Heart left ventricle (tissue), 16 donors: ENCODE measurements at regions not wholly inside any gene's neighbourhood (a gene's known extent, or its start where the extent isn't known, plus 50 kb on each side); places are given as distances from the start of the nearest gene placed in this dataset.

Source experiments
- ATAC-seq, 4 donors: fragments of 200-7000 bp; cut with Tn5 transposase; one replicate each; pipeline ENCODE4 v1.9.1; 2020 to 2022; ENCODE audit warnings: moderate library complexity in 4 of 4, mild to moderate bottlenecking in 3 of 4, moderate number of reproducible peaks in 1 of 4
- DNase-seq, 5 donors: peaks; one replicate each; pipeline ENCODE4 v3.0.0-alpha.2; 2020
- H3K27ac ChIP-seq, 12 donors: fragments of 200-600 bp; sonication (generic) in 4 of 12; one replicate each; pipeline versions ENCODE4 v1.5.0 to v1.8.0; 2016 to 2022; ENCODE audit warnings: mild to moderate bottlenecking in 2 of 12
- H3K27me3 ChIP-seq, 9 donors: fragments of 200-600 bp; sonication (generic) in 2 of 9; one replicate each; pipeline versions ENCODE4 v1.5.1 to v1.8.0; 2016 to 2022; ENCODE audit warnings: mild to moderate bottlenecking in 3 of 9
- H3K36me3 ChIP-seq, 9 donors: fragments of 200-600 bp; sonication (generic) in 2 of 9; one replicate each; pipeline versions ENCODE4 v1.5.0 to v1.8.0; 2018 to 2022; ENCODE audit warnings: mild to moderate bottlenecking in 2 of 9
- H3K4me1 ChIP-seq, 12 donors: fragments of 200-600 bp; sonication (generic) in 4 of 12; one replicate each; pipeline versions ENCODE4 v1.5.0 to v1.8.0; 2016 to 2022; ENCODE audit warnings: mild to moderate bottlenecking in 3 of 12
- H3K4me3 ChIP-seq, 12 donors: fragments of 200-600 bp; sonication (generic) in 4 of 12; one replicate each; pipeline versions ENCODE4 v1.5.0 to v1.8.0; 2017 to 2022; ENCODE audit warnings: mild to moderate bottlenecking in 9 of 12, moderate library complexity in 4 of 12
- H3K9me3 ChIP-seq, 12 donors: fragments of 200-600 bp; sonication (generic) in 4 of 12; one replicate each; pipeline versions ENCODE4 v1.5.0 to v1.8.0; 2016 to 2022; ENCODE audit warnings: mild to moderate bottlenecking in 1 of 12
- POLR2A ChIP-seq, 2 donors: fragments of 450-650 bp; IDR thresholded peaks; one replicate each; pipeline ENCODE4 v1.6.1; 2017; ENCODE audit warnings: antibody characterized with exemption in 2 of 2, mild to moderate bottlenecking in 2 of 2, moderate library complexity in 2 of 2
- WGBS, 4 donors: extraction: QIAGEN DNeasy Blood & Tissue Kit in 2 of 4; methylation state at CpG; one replicate each; pipeline versions ENCODE4 v1.1.5 to v1.1.7; 2013 to 2018; 5-methylcytosine and 5-hydroxymethylcytosine counted together
- intact Hi-C, 10 donors: fragments of 100-400 bp; cut with DNase I; formaldehyde crosslinking; loops; one replicate each; pipeline versions ENCODE4 v1.11.1 to v1.14.2; 2022
- TF ChIP-seq, protein P1 (sequence below), 12 donors: fragments of 200-600 bp; sonication (generic) in 4 of 12; IDR thresholded peaks; one replicate each; pipeline versions ENCODE4 v1.5.0 to v1.8.0; 2018 to 2022; ENCODE audit warnings: antibody characterized with exemption in 12 of 12, mild to moderate bottlenecking in 5 of 12
- donor health status: ischemic (EF 13 %, LVEDD 7.1; RV severe dilation, severe dysfunction).
- donor health status: healthy with polysubstance abuse.
- donor health status: DM: no; HTN: yes; CAD: no.
- donor health status: DM: no; HTN: no; CAD: no.
- donor health status: ischemic (EF 25% LVEDD 6.9; RV normal size, moderate dysfunction).
- donor health status: ischemic (EF 25% LVEDD 5.7; RV mildly dilated, moderate dysfunction).
- donor health status: healthy.
- donor health status: DM: yes; HTN: yes; CAD: no.
- donor health status: ischemic (EF 35%, LVEDD 5.7; RV mildly dilated, moderate dysfunction).
- donor health status: nonischemic (EF 11% LVEDD 7.7; RV severe dilation, severe dysfunction).
- donor health status: DM: yes; HTN: yes; CAD: no.
- donor health status: PGD.
- donor health status: ischemic (EF 29% LVEDD 5.4; RV normal size, mild dysfunction).
- donor health status: nonischemic (EF 23%, LVEDD 6.1; RV moderate dilation, normal function).

- no peaks in the 10 kb centered on the region for H3K27me3 ChIP-seq
- no peaks in the 10 kb centered on the region for H3K4me1 ChIP-seq
- no peak for ATAC-seq
- no peaks in the 10 kb centered on the region for H3K36me3 ChIP-seq
- no peak overlapping the region for H3K27ac ChIP-seq
- TF ChIP-seq POLR2A (IDR thresholded peaks at IDR 0.05): no peak
- TF ChIP-seq, protein P1, sequence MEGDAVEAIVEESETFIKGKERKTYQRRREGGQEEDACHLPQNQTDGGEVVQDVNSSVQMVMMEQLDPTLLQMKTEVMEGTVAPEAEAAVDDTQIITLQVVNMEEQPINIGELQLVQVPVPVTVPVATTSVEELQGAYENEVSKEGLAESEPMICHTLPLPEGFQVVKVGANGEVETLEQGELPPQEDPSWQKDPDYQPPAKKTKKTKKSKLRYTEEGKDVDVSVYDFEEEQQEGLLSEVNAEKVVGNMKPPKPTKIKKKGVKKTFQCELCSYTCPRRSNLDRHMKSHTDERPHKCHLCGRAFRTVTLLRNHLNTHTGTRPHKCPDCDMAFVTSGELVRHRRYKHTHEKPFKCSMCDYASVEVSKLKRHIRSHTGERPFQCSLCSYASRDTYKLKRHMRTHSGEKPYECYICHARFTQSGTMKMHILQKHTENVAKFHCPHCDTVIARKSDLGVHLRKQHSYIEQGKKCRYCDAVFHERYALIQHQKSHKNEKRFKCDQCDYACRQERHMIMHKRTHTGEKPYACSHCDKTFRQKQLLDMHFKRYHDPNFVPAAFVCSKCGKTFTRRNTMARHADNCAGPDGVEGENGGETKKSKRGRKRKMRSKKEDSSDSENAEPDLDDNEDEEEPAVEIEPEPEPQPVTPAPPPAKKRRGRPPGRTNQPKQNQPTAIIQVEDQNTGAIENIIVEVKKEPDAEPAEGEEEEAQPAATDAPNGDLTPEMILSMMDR (IDR thresholded peaks at IDR 0.05): no peak
- intact Hi-C loops: no loop called here
- 62 to 91% (median 75%) methylated on average over 2 of the region's 2 CpGs for WGBS, 4 donors
- no peak overlapping the region for H3K4me3 ChIP-seq
- no peaks in the 10 kb centered on the region for H3K9me3 ChIP-seq
- DNase-seq: no peak
These were observed 163.6 kb downstream of the LRRC70 start for GRCh38 chr5:62742207-62742606.

GRCh38 chr5:62741761-62742160 lies 163.1 kb downstream of the LRRC70 start:
- 89 to 95% (median 92%) methylated on average over 2 of the region's 2 CpGs for WGBS, 4 donors
- TF ChIP-seq, protein P1 (IDR thresholded peaks at IDR 0.05): no peak
- no peak for TF ChIP-seq POLR2A (IDR thresholded peaks at IDR 0.05)
- no peaks in the 10 kb centered on the region for H3K36me3 ChIP-seq
- no peaks in the 10 kb centered on the region for H3K27me3 ChIP-seq
- intact Hi-C loops: no loop called here
- DNase-seq (no peak), ATAC-seq (no peak)
- H3K4me3 ChIP-seq: no peak overlapping the region
- H3K9me3 ChIP-seq: no peaks in the 10 kb centered on the region
- no peaks in the 10 kb centered on the region for H3K4me1 ChIP-seq
- H3K27ac ChIP-seq: no peak overlapping the region

DNA sequence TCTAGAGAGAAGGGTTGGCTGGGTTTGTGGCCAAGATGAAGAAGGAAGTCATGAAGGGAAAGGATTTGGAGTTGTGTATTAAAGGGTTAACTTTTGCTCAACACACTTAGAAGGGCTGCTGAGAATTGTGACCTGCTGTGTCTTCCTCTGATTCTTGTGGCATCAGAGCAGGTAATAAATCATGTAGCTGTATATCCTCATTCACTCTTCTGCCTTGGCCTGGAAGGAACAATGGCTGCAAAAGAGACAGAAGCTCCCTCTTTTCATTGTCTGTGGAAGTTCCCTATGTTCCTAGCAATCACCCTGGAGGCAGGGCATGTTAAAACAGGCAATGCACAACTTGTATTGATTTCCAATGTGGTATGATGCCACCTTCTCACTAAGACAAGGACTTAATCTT lies 159.1 kb downstream of the LRRC70 start:
- Histone ChIP-seq H3K4me1 (no peaks in the 10 kb centered on the region), H3K36me3 (no peaks in the 10 kb centered on the region), H3K9me3 (peaks cover 0 to 8% (median 0%) of the 10 kb centered on the region in 12 donors), H3K27ac (no peak overlapping the region), H3K27me3 (no peaks in the 10 kb centered on the region), H3K4me3 (no peak overlapping the region)
- intact Hi-C loops: no loop called here
- TF ChIP-seq, protein P1 (IDR thresholded peaks at IDR 0.05): no peak
- no peak for TF ChIP-seq POLR2A (IDR thresholded peaks at IDR 0.05)
- no peak for ATAC-seq
- no peak for DNase-seq

- TF ChIP-seq POLR2A (IDR thresholded peaks at IDR 0.05): no peak
- TF ChIP-seq, protein P1 (IDR thresholded peaks at IDR 0.05): no peak
- WGBS, 4 donors: 40 to 76% (median 74%) methylated on average over 1 of the region's 1 CpG
- peaks cover 0 to 11% (median 0%) of the 10 kb centered on the region in 12 donors for H3K9me3 ChIP-seq
- H3K4me1 ChIP-seq: peaks cover 0 to 6% (median 0%) of the 10 kb centered on the region in 12 donors
- DNase-seq (peak in 1 of 5 donors; percentile 6), ATAC-seq (peak in 3 of 4 donors; percentile 38 to 68 (median 62))
- H3K4me3 ChIP-seq: no peak overlapping the region
- no peaks in the 10 kb centered on the region for H3K27me3 ChIP-seq
- H3K36me3 ChIP-seq: no peaks in the 10 kb centered on the region
- intact Hi-C loops: no loop called here
- H3K27ac ChIP-seq: peak overlapping the region in 1 of 12 donors; percentile 84
These were observed 154.1 kb downstream of the LRRC70 start for GRCh38 chr5:62732677-62733121.
